GM19193 (cell line): ENCODE measurements at regions not wholly inside any gene's neighbourhood (a gene's known extent, or its start where the extent isn't known, plus 50 kb on each side); places are given as distances from the start of the nearest gene placed in this dataset.

Source experiments
- POLR2A ChIP-seq: IDR thresholded peaks from 4 replicates; pipeline ENCODE4 v1.6.1; 2011; ENCODE audit not compliant: insufficient read depth, insufficient read length; ENCODE audit errors: extremely low read depth

GRCh38 chr6:15066089-15066758 is 179.6 kb upstream of the JARID2 start:
- TF ChIP-seq POLR2A: no peak

GRCh38 chr6:15073344-15073789 is 172.5 kb upstream of the JARID2 start:
- TF ChIP-seq POLR2A: no peak

GRCh38 chr6:15073883-15074465 is 171.9 kb upstream of the JARID2 start:
- TF ChIP-seq POLR2A: no peak

GRCh38 chr6:15074806-15075205 is 171.1 kb upstream of the JARID2 start:
- no peak for TF ChIP-seq POLR2A

GRCh38 chr6:15076565-15076964 is 169.3 kb upstream of the JARID2 start:
- TF ChIP-seq POLR2A: no peak

- no peak for TF ChIP-seq POLR2A
Observed at GRCh38 chr6:15077006-15077405, 168.9 kb upstream of the JARID2 start.

- TF ChIP-seq POLR2A: no peak
Observed at GRCh38 chr6:15077961-15078360, 167.9 kb upstream of the JARID2 start.

- no peak for TF ChIP-seq POLR2A
Observed at GRCh38 chr6:15079288-15079817, 166.5 kb upstream of the JARID2 start.

GRCh38 chr6:15080895-15081294 is 165.0 kb upstream of the JARID2 start:
- TF ChIP-seq POLR2A: no peak

GRCh38 chr6:15081447-15081846 is 164.4 kb upstream of the JARID2 start:
- TF ChIP-seq POLR2A: no peak

- no peak for TF ChIP-seq POLR2A
Observed at GRCh38 chr6:15082708-15083107, 163.2 kb upstream of the JARID2 start.

- TF ChIP-seq POLR2A: no peak
Observed at GRCh38 chr6:15086348-15087158, 159.3 kb upstream of the JARID2 start.

GRCh38 chr6:15087186-15087589 is 158.7 kb upstream of the JARID2 start:
- no peak for TF ChIP-seq POLR2A

GRCh38 chr6:15088904-15089568 is 156.8 kb upstream of the JARID2 start:
- TF ChIP-seq POLR2A: no peak

- TF ChIP-seq POLR2A: no peak
Observed at GRCh38 chr6:15089569-15090144, 156.2 kb upstream of the JARID2 start.
